ENCODE measurements at regions not wholly inside any gene's neighbourhood (a gene's known extent, or its start where the extent isn't known, plus 50 kb on each side); places are given as distances from the start of the nearest gene placed in this dataset.

GRCh38 chr10:3719024-3719843 is 65.8 kb downstream of the KLF6 start:
- TF ChIP-seq CTCF (IDR thresholded peaks at IDR 0.05) (no peak), EP300 (IDR thresholded peaks at IDR 0.05) (no peak), POLR2A (IDR thresholded peaks at IDR 0.05) (no peak), POLR2AphosphoS5 (IDR thresholded peaks at IDR 0.05) (no peak)

Measured in stomach (tissue), 4 donors.